H9 (cell line): ENCODE measurements at regions not wholly inside any gene's neighbourhood (a gene's known extent, or its start where the extent isn't known, plus 50 kb on each side); places are given as distances from the start of the nearest gene placed in this dataset.

Source experiments
- DNase-seq: peaks from one replicate; pipeline ENCODE4 v3.0.0-alpha.2; 2017
- H2AFZ ChIP-seq: one replicate; pipeline ENCODE4 v1.6.1; 2013; ENCODE audit warnings: mild to moderate bottlenecking, low read length, control low read depth, moderate library complexity
- H2AK5ac ChIP-seq: 2 replicates; pipeline ENCODE4 v1.6.1; 2013; ENCODE audit warnings: low read length, control low read depth, mixed read lengths; ENCODE audit not compliant: insufficient read length
- H2BK120ac ChIP-seq: one replicate; pipeline ENCODE4 v1.6.1; 2013; ENCODE audit warnings: low read depth, mild to moderate bottlenecking, low read length, control low read depth, inconsistent platforms; ENCODE audit not compliant: poor library complexity, severe bottlenecking
- H2BK12ac ChIP-seq: 2 replicates; pipeline ENCODE4 v1.6.1; 2013; ENCODE audit warnings: low read length, control low read depth, mixed read lengths, low read depth; ENCODE audit not compliant: insufficient read length
- H2BK15ac ChIP-seq: 2 replicates; pipeline ENCODE4 v1.6.1; 2013; ENCODE audit warnings: low read depth, low read length, control low read depth
- H2BK20ac ChIP-seq: one replicate; pipeline ENCODE4 v1.6.1; 2013; ENCODE audit warnings: low read depth, mild to moderate bottlenecking, low read length, control low read depth, inconsistent platforms; ENCODE audit not compliant: poor library complexity, severe bottlenecking
- H2BK5ac ChIP-seq: 2 replicates; pipeline ENCODE4 v1.6.1; 2013; ENCODE audit warnings: low read length, control low read depth, mixed read lengths; ENCODE audit not compliant: insufficient read length
- H3K14ac ChIP-seq: 2 replicates; pipeline ENCODE4 v1.6.1; 2013; ENCODE audit warnings: low read length, control low read depth; ENCODE audit not compliant: insufficient read depth
- H3K18ac ChIP-seq: 2 replicates; pipeline ENCODE4 v1.6.1; 2013; ENCODE audit warnings: low read depth, mild to moderate bottlenecking, mixed read lengths, low read length, control low read depth; ENCODE audit not compliant: insufficient read length
- H3K23ac ChIP-seq: 2 replicates; pipeline ENCODE4 v1.6.1; 2013; ENCODE audit warnings: low read length, control low read depth, mixed read lengths, low read depth; ENCODE audit not compliant: insufficient read length
- H3K23me2 ChIP-seq: 2 replicates; pipeline ENCODE4 v1.6.1; 2013; ENCODE audit warnings: low read depth, mild to moderate bottlenecking, mixed read lengths, low read length, control low read depth; ENCODE audit not compliant: insufficient read length, poor library complexity, severe bottlenecking
- H3K27ac ChIP-seq: 2 replicates; pipeline ENCODE4 v1.5.1; 2013; ENCODE audit warnings: low read length, control low read depth, mixed read lengths, low read depth; ENCODE audit not compliant: insufficient read length
- H3K27me3 ChIP-seq: 2 replicates; pipeline ENCODE4 v1.6.1; 2013; ENCODE audit warnings: low read length, control low read depth, inconsistent platforms; ENCODE audit not compliant: insufficient read depth
- H3K4ac ChIP-seq: 2 replicates; pipeline ENCODE4 v1.6.1; 2013; ENCODE audit warnings: low read depth, mild to moderate bottlenecking, control low read depth, inconsistent platforms, low read length, moderate library complexity
- H3K4me1 ChIP-seq: 2 replicates; pipeline ENCODE4 v1.6.1; 2013; ENCODE audit warnings: low read length, control low read depth, inconsistent platforms; ENCODE audit not compliant: insufficient read depth
- H3K4me2 ChIP-seq: 2 replicates; pipeline ENCODE4 v1.6.1; 2013; ENCODE audit warnings: low read length, control low read depth, mixed read lengths; ENCODE audit not compliant: insufficient read length, insufficient read depth
- H3K56ac ChIP-seq: 2 replicates; pipeline ENCODE4 v1.6.1; 2013; ENCODE audit warnings: low read depth, mild to moderate bottlenecking, mixed read lengths, low read length, control low read depth; ENCODE audit not compliant: insufficient read length
- H3K79me1 ChIP-seq: 2 replicates; pipeline ENCODE4 v1.6.1; 2013; ENCODE audit warnings: low read depth, mild to moderate bottlenecking, moderate library complexity, low read length, control low read depth, inconsistent platforms; ENCODE audit not compliant: insufficient read depth, poor library complexity, severe bottlenecking
- H3K79me2 ChIP-seq: 2 replicates; pipeline ENCODE4 v1.6.1; 2013; ENCODE audit warnings: low read length, control low read depth, inconsistent platforms; ENCODE audit not compliant: insufficient read depth
- H3K9ac ChIP-seq: 2 replicates; pipeline ENCODE4 v1.6.1; 2013; ENCODE audit warnings: low read length, control low read depth, mixed read lengths; ENCODE audit not compliant: insufficient read length; ENCODE audit errors: extremely low read depth
- H3K9me3 ChIP-seq: one replicate; pipeline ENCODE4 v1.6.1; 2013; ENCODE audit warnings: low read depth, low read length, inconsistent platforms; ENCODE audit not compliant: control insufficient read depth
- H3T11ph ChIP-seq: one replicate; pipeline ENCODE4 v1.6.1; 2013; ENCODE audit warnings: mild to moderate bottlenecking, low read length, control low read depth, inconsistent platforms
- H4K20me1 ChIP-seq: one replicate; pipeline ENCODE4 v1.6.1; 2013; ENCODE audit not compliant: control insufficient read depth, insufficient read length, insufficient read depth
- H4K5ac ChIP-seq: 2 replicates; pipeline ENCODE4 v1.6.1; 2013; ENCODE audit warnings: low read depth, mild to moderate bottlenecking, mixed read lengths, low read length, control low read depth; ENCODE audit not compliant: insufficient read length
- H4K8ac ChIP-seq: replicated peaks from 2 replicates; pipeline ENCODE4 v1.6.1; 2013; ENCODE audit warnings: low read length, control low read depth, mixed read lengths, low read depth; ENCODE audit not compliant: insufficient read length
- H4K91ac ChIP-seq: 2 replicates; pipeline ENCODE4 v1.6.1; 2013; ENCODE audit warnings: low read depth, mild to moderate bottlenecking, moderate library complexity, mixed read lengths, low read length, control low read depth; ENCODE audit not compliant: insufficient read length
- H3K27ac Mint-ChIP-seq, 3 experiments: 2 replicates in 2 of 3; 3 replicates in 1 of 3; pipeline ENCODE4 v1.8.0; 2020 to 2021; ENCODE audit warnings: mixed read lengths in 3 of 3, mild to moderate bottlenecking in 1 of 3, moderate library complexity in 1 of 3
- H3K27me3 Mint-ChIP-seq: 2 replicates; pipeline ENCODE4 v1.8.0; 2021; ENCODE audit warnings: low read depth, mild to moderate bottlenecking, moderate library complexity, mixed read lengths
- H3K36me3 Mint-ChIP-seq, 3 experiments: 2 replicates in 2 of 3; 3 replicates in 1 of 3; pipeline ENCODE4 v1.8.0; 2020 to 2021; ENCODE audit warnings: low read depth in 3 of 3, mixed read lengths in 3 of 3; ENCODE audit not compliant: insufficient read depth in 1 of 3
- H3K4me1 Mint-ChIP-seq, 2 experiments: 2 replicates each; pipeline ENCODE4 v1.8.0; 2020; ENCODE audit warnings: mixed read lengths in 2 of 2
- H3K4me3 Mint-ChIP-seq, 2 experiments: 2 replicates in 1 of 2; 3 replicates in 1 of 2; pipeline ENCODE4 v1.8.0; 2020 to 2021; ENCODE audit warnings: mild to moderate bottlenecking in 2 of 2, mixed read lengths in 2 of 2, moderate library complexity in 1 of 2
- H3K9me3 Mint-ChIP-seq, 2 experiments: 2 replicates in 1 of 2; 3 replicates in 1 of 2; pipeline ENCODE4 v1.8.0; 2020; ENCODE audit warnings: mild to moderate bottlenecking in 2 of 2, mixed read lengths in 2 of 2, moderate library complexity in 1 of 2
- WGBS: extraction: QIAGEN DNeasy Blood & Tissue Kit; methylation state at CpG from one replicate; pipeline ENCODE4 v1.1.7; 2013; ENCODE audit warnings: missing lambda C conversion rate, low lambda C conversion rate, mixed read lengths; ENCODE audit not compliant: insufficient read length; ENCODE audit errors: extremely low coverage; 5-methylcytosine and 5-hydroxymethylcytosine counted together
- TF ChIP-seq, protein P1 (sequence below): fragments of 200-600 bp; sonication (generic); conservative IDR thresholded peaks from 3 replicates; pipeline ENCODE4 v1.8.0; 2021; ENCODE audit warnings: antibody characterized with exemption, mild to moderate bottlenecking

DNA sequence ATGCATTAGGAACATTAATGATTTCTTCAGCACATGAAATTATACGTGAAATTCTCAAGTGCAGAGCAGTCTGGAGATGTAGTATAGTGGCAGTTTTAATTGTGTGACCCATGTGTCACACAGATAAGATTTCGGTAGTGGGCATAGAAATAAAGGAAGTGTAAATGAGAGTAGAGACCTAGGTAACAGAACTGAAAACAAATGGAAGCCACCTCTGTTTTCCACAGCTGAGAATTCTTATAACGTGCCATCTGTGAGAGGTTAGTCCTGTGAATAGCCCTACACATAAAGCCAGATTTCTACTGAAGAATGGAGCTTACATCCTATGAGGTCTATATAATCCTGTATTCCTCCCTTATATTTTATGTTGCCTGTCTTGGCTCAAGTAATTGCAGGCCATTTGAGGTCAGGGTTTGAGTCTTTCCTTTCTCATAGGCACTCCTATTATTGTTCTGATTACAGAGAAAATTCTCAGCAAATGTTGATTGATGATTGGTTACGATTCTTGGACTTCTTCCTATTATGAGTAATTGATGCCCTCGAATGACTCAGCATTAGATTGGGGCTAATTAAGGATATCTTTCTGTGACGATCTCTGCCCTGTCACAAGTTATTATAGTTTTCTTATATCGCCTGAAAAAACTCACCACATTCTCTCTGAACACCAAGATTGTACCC lies 258.2 kb downstream of the KIF20B start:
- H2BK20ac ChIP-seq, result no peak overlapping the region
- H3K4me2 ChIP-seq, result no peak overlapping the region
- no peaks in the 10 kb centered on the region for H3K27me3 ChIP-seq
- H2BK15ac ChIP-seq, result no peak overlapping the region
- H3K23me2 ChIP-seq, result no peaks in the 10 kb centered on the region
- H4K20me1 ChIP-seq, result no peaks in the 10 kb centered on the region
- H3K9me3 ChIP-seq, result no peaks in the 10 kb centered on the region
- Mint-ChIP-seq H3K9me3 (no peaks in the 10 kb centered on the region), H3K4me3 (no peak overlapping the region), H3K4me1 (0 out of 4 replicates have a peak, but pooled peaks cover 0 to 2% of the 10 kb centered on the region in 2 experiments), H3K27me3 (peaks cover 3% of the 10 kb centered on the region), H3K36me3 (no peaks in the 10 kb centered on the region), H3K27ac (no peak overlapping the region)
- H4K91ac ChIP-seq, result no peak overlapping the region
- H3K79me2 ChIP-seq, result no peaks in the 10 kb centered on the region
- H2AFZ ChIP-seq, result no peak overlapping the region
- H3K4me1 ChIP-seq, result no peaks in the 10 kb centered on the region
- H3T11ph ChIP-seq, result no peak overlapping the region
- H3K9ac ChIP-seq, result no peak overlapping the region
- no peak overlapping the region for H3K18ac ChIP-seq
- H3K14ac ChIP-seq, result no peak overlapping the region
- H3K27ac ChIP-seq, result no peak overlapping the region
- no peak overlapping the region for H2BK120ac ChIP-seq
- H2AK5ac ChIP-seq, result no peak overlapping the region
- no peak overlapping the region for H4K8ac ChIP-seq
- no CpG with 5 or more reads among the region's 7 CpGs for WGBS
- no peak overlapping the region for H3K56ac ChIP-seq
- no peak overlapping the region for H3K23ac ChIP-seq
- no peaks in the 10 kb centered on the region for H3K79me1 ChIP-seq
- no peak for DNase-seq
- TF ChIP-seq, protein P1, sequence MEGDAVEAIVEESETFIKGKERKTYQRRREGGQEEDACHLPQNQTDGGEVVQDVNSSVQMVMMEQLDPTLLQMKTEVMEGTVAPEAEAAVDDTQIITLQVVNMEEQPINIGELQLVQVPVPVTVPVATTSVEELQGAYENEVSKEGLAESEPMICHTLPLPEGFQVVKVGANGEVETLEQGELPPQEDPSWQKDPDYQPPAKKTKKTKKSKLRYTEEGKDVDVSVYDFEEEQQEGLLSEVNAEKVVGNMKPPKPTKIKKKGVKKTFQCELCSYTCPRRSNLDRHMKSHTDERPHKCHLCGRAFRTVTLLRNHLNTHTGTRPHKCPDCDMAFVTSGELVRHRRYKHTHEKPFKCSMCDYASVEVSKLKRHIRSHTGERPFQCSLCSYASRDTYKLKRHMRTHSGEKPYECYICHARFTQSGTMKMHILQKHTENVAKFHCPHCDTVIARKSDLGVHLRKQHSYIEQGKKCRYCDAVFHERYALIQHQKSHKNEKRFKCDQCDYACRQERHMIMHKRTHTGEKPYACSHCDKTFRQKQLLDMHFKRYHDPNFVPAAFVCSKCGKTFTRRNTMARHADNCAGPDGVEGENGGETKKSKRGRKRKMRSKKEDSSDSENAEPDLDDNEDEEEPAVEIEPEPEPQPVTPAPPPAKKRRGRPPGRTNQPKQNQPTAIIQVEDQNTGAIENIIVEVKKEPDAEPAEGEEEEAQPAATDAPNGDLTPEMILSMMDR, result no peak
- H2BK5ac ChIP-seq, result no peak overlapping the region
- H3K4ac ChIP-seq, result no peak overlapping the region
- H2BK12ac ChIP-seq, result no peak overlapping the region
- no peak overlapping the region for H4K5ac ChIP-seq
